Activated CD8-positive, alpha-beta memory T cell treated with anti-CD3 and anti-CD28 coated beads for 48 hours (primary cell): ENCODE measurements at regions not wholly inside any gene's neighbourhood (a gene's known extent, or its start where the extent isn't known, plus 50 kb on each side); places are given as distances from the start of the nearest gene placed in this dataset.

Experiments
- DNase-seq, 3 experiments: peaks; one replicate each; pipeline ENCODE4 v3.0.0-alpha.2; 2020; ENCODE audit warnings: low read depth in 2 of 3, low spot score in 2 of 3

DNA sequence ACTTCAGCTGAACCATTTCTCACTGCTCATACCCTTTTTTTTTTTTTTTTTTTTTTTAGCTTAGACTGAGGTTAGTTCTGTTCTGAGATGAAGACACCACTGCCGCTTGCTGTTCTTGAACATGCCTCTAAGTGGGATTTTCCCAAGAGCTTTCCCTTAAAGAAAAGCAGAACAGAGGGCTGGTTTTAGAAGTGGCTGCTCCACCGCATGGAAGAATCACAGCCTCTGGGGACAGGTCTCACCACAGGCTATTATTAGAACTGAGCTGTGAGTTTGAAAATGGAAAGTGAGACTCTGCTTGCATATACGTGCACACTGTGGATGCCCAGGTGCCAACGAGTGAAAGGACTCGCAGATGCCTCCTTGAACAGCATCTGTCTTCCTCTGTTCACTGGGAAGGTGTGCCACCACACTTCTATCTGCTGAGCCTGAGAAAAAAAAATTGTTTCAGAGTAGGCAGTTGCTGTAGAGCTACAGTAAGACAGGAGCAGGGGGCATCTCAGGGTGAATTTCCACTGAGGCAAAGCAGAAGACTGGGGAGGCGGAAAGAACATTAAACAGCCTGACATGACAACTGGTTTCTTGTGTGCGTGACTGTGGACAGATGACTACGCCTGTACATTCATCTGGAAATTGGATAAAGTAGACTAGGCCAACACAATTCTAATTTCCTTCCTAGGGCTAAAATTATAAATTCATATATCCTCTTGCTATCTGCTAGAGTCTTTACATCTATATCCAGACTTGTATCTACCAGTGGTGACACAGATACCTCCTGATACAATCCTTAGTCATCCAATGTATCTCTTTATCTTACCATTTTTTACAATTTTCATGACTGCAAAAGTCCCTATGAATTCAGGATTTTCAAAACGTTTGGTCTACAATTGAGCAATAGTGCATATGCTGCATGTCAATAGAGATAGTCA lies 1045.7 kb upstream of the CELF4 start:
- no peak for DNase-seq

DNA sequence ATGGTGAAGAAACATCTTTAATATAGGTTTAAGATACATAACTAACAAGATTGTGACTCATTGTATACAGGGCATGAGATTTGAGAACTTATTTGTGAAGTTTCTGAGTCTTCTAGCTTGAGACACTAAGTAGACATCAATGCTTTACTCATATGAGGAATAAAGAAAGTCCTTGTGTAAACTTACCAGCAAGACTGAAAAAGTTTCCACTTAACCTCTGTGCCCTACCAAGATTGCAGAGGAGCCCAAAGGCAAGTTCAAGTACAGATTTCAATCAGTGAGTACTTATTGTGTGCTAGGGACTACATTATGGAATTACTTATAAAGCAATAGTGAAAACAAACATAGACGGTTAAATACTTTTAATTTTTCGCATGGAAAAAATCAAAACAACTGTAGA lies 1041.2 kb upstream of the CELF4 start:
- DNase-seq: no peak

DNA sequence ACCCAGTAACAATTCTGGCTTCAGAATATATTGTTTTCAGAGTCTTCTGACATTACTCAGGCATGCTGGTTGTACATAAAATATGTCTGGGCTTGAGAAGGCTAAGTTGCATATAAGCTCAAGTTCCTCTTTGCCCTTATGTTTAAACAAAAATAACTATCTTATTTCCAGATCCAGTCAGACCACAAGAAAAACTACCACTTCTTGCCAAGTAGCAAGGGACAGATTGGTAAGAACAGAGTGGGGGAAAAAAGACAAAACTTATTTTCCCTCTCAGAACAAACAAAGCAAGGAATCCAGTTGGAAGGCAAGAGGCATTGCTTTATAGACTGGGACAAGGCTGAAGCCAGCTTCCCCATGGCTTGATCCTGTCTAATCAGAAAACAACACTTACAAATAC lies 1036.7 kb upstream of the CELF4 start:
- no peak for DNase-seq

DNA sequence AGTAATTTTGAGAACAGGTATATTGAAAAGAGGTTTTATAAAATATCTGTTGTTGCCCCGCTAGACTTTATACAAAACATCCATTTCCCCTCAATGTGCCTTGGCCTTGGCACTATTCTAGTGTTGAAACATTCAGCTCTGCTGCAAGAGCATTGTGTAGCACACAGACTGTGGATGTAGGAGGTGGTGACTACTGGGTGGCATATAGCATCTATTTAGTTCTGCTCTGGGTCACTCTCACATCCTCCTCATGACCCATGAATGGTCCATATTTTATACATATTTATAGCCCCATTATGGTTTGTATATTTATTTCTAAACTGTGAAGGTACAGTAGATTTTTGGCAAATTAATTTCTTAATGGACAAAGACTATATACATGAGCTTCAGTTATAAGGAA lies 1022.0 kb upstream of the CELF4 start:
- no peak for DNase-seq

DNA sequence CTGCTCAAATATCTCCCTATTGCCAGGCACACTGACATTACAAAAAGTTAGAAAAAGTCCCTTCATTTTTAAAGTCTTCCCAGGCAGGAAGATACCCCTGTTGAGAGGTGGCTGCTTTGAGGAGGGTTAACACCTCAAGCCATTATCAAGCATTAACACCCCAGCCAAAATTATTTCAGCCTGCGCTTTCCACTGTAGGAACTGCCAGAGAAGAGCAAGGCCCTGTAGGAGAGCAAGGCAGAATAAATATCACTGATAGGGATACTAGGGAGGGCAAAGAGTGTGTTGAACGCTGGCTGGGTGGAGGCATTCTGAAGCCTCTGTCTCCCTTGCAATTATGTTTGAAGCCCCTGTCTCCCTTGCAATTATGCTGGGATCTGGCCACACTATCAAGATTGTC lies 1020.7 kb upstream of the CELF4 start:
- no peak for DNase-seq

DNA sequence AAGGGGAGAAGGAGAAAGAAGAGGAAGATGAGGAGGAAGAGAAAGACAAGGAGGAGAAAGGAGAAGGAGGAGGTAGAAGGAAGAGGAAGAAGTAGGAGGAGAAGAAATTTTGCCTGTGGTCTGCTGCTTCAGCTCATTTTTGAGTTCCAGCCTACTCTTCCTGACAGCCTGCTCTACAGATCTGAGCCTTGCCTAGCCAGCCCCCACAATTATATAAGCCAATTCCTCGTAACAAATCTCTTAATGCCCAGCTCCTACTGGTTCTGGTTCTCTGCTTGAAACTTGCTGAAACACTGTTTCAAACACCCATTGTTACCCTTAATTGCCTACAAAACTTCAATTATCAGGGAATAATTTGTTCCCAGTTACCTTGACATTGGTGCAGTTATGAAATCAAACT lies 1014.2 kb upstream of the CELF4 start:
- DNase-seq: no peak

DNA sequence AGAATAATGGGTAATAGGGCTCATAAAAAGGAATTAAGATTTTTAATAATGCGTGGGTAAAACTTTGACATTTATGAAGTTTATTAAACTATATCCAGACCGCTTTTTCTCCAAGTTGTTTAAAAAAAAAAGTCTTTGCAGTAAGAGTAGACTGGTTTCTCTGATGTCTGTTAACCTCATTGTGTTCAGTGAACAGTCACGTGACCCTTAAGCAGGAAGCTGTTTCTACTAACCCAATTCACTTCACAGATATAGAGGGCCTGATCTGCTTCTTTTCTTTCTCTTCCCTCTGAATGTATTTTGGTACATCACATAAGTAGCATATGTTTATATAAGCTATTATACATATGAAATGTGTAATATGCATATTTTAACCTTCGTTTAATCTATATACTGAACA lies 1011.3 kb upstream of the CELF4 start:
- DNase-seq: no peak

DNA sequence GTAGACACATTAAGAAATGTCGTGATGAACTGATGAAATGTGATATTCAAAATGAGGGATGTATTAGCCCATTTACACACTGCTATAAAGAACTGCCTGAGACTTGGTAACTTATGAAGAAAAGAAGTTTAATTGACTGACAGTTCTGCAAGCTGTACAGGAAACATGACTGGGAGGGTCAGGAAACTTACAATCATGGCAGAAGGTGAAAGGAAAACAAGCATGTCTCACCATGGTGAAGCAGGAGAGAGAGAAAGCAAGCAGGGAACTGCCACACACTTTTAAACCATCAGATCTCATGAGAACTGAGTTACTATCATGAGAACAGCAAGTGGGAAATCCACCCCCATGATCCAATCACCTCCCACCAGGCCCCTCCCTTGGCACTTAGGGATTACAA lies 1010.8 kb upstream of the CELF4 start:
- no peak for DNase-seq

DNA sequence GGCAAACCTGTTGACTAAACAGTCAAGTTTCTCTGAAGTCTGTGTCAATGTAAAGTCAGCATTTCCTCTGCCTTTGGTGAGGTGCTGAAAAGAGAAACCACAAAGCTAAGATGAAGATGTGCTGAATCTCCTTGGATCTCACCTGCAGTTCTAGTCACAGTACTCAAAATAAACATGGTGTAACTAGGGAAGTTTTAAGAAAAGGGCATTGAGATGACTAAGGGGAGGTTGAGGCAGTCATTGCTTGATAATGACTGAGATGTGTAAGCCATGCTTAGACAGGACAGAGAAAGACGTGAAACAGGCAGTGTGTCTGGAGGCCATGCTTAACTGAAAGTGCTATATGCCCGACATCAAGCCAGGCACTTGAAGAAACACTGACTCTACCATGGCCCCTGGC lies 1010.0 kb upstream of the CELF4 start:
- no peak for DNase-seq

DNA sequence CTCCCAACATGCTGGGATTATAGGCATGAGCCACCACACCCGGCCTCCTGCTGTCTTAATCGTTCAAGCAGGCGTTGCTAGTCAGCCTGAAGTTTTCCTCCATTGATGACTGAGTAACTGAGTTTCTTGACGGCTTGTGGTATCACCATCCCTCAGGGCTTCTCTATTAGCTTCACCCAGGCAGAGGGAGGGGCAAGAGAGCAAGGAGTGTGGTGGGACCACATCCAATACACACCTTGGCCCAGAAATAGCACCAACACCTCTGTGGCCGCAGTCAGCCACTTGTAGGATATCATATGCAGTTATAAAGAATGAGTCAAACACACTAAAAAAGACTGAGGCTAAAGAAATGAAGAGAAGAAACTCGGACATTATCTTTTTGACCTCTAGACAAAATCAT lies 1009.4 kb upstream of the CELF4 start:
- DNase-seq: no peak

DNA sequence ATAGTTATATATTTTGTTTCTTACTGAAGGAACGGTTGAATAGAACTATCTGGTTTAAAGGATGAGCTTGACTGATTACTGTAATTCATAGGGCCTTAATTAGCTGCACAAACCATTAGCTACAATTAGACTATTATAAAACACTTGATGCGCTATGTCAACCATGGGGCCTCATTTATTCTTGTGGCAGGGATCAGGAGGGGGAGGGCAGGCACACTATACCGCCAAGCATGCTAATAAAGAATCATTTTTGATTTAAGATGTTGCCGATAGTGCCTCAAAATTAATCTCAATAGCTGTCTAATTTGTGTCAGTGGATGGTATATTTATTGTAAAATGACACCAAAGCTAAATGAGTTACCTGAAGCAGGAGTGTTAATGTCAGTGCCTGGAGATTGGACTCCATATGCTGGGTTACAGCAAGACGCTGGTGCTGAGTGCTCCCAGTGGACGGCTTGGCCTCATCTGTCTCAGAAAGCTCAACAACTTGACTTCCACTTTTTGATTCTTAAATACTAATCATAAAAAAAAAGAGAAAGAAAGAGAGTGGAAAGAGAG lies 1007.0 kb upstream of the CELF4 start:
- no peak for DNase-seq

DNA sequence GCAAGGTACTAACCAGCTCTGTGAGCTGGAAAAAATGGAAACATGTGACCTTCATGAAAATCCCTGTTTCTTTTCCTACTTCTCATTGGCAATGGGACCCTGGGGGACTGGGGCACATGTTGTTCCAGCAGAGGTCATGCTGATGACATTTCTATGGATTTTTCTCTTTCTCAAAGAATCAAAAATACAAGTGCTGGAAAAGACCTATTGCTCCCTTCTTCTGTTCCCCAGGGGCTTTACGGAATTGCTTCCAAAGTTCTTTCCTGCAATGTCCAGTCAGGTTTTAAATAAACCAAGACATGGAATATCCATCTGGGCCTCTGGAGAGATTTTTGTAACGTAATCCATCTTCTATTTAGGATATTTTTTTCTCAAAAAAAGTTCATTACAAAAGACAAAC lies 1006.1 kb upstream of the CELF4 start:
- no peak for DNase-seq

DNA sequence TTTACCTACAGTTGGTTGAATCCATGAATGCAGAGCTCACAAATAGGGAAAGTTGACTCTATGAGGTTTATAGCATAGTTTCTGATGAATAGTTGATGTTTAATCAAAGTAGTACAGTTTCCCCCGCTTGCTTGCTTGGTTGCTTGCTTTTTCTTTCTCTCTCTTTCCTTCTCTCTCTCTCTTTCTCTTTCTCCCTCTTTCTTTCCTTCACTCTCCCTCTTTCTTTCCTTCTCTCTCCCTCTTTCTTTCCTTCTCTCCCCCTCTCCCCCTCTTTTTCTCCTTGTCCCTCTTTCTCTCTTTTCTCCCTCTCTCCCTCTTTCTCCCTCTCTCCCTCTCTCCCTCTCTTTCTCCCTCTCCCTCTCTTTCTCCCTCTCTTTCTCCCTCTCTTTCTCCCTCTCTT lies 999.9 kb upstream of the CELF4 start:
- no peak for DNase-seq

DNA sequence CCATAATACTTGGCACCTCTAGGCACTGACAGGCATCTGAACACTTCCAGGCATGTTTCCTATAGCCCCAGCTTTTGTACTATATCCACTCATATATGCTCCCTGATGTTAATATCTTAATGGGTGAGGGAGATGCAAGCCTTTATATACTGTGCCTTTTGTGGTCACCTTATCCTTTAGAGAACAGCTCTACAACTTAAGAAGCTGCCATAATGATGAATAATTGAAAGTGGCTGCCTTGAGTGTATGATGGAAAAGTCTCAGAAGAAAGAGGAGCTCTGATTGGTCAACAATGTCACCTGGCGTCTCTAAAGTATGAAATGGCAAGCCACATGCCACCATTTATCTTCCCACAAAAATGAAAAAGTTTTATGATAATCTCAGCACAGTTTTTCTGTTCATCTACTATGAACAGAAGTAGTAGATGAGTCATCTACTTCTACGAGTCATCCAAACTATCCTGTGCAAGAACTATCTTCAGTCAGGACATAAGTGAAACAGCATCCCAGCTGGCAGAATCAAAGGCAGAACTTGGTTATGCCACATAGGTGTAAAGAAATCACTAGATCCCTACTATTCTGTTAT lies 997.9 kb upstream of the CELF4 start:
- no peak for DNase-seq

DNA sequence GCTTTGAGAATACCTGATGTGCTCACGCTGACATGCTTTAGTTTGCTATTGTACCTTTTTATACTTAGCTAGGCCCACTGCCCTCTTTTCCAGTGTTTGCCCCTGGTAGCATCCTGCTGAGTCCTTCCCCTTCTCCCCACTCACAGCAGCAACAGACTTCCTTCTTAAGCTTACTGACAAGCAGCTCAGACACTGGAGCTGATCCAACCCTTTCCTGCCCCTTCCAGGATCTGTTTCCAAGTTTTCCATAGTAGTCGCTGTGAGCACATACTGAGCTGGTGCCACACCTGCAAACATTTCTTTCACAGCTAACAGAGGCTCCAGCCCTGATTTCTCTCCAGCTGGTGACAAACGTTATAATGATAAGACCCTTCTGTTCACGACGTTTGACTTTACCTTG lies 991.4 kb upstream of the CELF4 start:
- DNase-seq: no peak

DNA sequence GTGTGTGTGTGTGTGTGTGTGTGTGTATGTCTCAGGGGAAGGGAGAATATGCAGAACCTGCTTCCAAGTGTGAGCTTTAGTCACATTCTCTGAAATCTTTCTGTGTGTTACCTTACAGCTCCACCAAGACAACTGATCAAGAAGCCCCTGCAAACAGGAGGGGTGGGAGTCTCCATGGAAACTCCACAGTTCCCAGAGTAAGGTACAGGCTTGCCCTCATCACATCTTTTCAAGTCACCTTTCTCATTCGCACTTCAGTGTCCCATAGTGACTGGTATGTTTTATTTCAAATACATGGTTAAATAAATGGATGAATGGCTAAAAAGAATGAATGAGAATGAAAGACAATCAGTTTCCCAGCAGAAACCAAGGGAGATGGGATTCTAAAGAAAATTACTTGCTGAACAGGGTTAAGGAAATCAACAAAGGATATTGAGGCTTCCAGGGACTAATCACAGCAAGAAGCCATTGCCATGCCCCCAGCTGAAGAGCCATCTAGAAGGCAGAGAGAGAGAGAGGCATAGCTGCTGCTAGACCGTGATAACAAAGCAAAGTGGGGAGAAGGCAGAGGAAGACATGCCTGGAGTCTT lies 987.2 kb upstream of the CELF4 start:
- no peak for DNase-seq

DNA sequence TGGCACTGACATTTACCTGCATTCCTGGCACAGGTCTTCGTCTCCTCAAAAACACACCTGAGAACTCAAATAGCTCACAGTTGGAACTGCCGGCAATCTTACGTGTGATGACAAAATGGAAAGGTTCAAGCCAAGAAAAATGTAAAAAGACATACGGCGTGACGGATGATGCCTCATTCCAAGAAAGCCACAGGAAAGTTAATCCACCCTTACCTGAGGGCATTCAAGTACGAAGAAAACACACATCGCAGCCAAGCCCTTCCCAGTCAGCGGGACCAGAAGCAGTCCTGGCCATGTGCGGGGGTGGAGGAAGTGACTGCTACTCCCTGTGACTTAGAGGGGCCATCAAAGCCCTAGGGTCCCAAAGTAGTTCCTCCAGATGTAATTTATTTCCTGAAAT lies 986.3 kb upstream of the CELF4 start:
- no peak for DNase-seq

DNA sequence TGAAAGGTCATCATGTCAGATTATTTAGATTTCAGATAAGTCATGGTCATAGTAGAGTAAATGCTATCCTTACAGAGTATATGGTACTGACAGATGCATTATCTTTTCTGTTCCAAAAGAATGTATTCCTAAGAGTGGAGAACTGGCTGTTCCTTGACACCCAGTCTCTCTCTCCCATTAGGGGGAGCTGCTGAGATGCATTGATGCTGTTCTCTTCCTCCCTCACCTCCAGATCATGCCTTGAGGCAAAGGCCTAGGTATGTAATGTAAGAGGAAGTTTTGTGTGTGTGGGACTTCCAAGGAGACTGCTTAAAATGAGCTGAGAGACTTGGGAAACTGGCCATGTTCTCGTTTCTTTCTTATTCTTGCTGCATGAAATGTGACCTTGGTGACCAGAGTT lies 979.5 kb upstream of the CELF4 start:
- no peak for DNase-seq

DNA sequence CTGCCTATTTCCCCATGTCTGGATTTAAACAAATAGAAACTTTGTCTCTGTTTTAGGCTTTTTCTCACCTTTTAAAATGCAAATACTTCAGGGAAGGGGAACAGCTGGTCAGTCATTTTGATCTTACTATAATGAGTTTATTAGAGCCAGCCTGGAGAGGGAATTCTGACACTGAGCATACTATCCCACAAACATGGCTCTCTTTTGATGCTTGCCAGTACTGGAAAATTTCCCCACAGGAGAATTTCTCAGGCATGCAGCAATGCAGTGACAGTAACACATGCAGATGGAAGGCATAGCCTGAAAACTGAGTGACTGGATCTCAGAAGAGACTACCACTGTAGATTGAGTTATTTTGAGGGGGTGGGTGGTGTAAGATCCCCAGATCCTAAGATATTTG lies 974.3 kb upstream of the CELF4 start:
- DNase-seq: no peak

DNA sequence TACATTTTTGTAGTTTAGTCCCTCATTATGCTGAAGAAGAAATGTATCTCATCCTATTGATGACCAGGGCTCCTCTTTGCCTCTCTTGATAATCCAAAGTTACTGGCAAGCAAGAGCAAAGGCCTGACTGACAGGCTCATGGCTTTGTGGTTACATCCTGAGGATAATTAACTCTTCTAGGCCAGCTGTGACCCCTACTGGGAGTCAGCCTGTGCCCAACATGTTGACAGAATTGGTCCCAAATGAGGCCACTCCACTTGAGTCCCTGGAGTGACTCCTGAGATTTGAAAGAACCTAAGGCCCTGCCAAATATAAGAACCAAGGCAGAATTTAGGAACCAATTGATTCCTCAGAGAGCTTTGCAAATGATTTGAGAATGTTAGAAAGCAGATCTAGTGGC lies 973.8 kb upstream of the CELF4 start:
- no peak for DNase-seq

DNA sequence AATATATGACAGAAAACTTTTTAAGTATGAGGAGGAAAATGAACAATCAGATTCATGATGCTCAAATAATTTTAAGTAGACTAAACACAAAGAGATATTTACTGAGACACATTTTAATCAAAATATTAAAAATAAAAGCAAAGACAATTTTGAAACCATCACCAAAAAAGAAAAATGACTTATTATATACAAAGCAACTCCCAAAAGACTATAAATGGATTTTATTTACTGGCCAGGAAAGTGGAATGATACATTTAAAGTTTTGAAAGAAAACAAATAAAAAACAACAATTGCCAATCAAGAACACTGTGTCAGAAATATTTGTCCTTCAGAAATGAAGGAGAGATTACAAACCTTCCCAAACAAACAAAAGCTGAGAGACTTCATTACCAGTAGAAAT lies 968.5 kb upstream of the CELF4 start:
- DNase-seq: no peak

DNA sequence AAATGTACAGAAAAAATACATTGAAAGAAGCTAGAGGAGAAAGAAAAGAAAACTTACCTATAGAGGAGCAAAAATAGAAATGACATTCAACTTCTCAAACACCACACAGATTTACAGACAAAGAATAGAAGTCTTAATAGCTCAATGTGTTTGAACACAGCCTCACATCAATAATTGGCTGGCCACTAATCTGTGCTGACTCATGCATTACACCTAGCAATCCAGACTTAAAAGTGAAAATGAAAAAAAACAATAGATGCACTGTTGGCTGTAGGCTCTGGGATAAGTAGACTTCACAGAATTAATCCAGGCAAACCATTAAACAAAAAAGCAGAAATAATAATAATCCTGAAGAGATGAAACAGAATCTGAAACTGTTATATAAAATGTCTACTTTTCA lies 961.3 kb upstream of the CELF4 start:
- no peak for DNase-seq
